ENCODE measurements at regions not wholly inside any gene's neighbourhood (a gene's known extent, or its start where the extent isn't known, plus 50 kb on each side); places are given as distances from the start of the nearest gene placed in this dataset.

DNA sequence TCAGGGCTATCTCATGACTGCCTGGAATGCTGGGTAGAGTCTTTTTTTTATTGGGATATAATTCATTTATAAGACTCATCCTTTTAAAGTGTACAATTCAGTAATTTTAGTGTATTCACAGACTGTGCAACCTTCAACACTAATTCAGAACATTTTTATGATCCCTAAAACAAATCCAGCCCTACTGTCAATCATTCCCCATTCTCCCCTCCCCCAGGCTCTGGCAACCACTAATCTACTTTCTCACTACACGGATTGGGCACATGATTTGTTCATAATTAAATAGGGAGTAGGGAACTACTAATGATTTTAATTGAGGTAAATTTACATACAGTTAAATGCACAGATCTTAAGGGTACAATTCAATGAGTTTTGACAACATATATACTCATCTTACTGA lies 225.7 kb downstream of the CDCA7 start:
- TF ChIP-seq, protein P1, sequence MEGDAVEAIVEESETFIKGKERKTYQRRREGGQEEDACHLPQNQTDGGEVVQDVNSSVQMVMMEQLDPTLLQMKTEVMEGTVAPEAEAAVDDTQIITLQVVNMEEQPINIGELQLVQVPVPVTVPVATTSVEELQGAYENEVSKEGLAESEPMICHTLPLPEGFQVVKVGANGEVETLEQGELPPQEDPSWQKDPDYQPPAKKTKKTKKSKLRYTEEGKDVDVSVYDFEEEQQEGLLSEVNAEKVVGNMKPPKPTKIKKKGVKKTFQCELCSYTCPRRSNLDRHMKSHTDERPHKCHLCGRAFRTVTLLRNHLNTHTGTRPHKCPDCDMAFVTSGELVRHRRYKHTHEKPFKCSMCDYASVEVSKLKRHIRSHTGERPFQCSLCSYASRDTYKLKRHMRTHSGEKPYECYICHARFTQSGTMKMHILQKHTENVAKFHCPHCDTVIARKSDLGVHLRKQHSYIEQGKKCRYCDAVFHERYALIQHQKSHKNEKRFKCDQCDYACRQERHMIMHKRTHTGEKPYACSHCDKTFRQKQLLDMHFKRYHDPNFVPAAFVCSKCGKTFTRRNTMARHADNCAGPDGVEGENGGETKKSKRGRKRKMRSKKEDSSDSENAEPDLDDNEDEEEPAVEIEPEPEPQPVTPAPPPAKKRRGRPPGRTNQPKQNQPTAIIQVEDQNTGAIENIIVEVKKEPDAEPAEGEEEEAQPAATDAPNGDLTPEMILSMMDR (IDR thresholded peaks at IDR 0.05; ENCODE audit: low read length): no peak
- no peak for TF ChIP-seq EZH2 (optimal IDR thresholded peaks at IDR 0.05; ENCODE audit: low read depth, low read length)
- no peak for TF ChIP-seq EZH2phosphoT487 (IDR thresholded peaks at IDR 0.05; ENCODE audit: low read length)
